Muscle layer of colon (tissue), 2 donors: ENCODE measurements at regions not wholly inside any gene's neighbourhood (a gene's known extent, or its start where the extent isn't known, plus 50 kb on each side); places are given as distances from the start of the nearest gene placed in this dataset.
A peak's percentile ranks its signal among the peaks of the same experiment; 100 is the strongest.

Source experiments
- H3K27ac ChIP-seq: one replicate; pipeline ENCODE4 v1.7.0; 2013; ENCODE audit warnings: low read depth, mild to moderate bottlenecking, low read length, moderate library complexity
- H3K27me3 ChIP-seq, 2 donors: one replicate each; pipeline ENCODE4 v1.7.0; 2013; ENCODE audit warnings: low read length in 2 of 2, mild to moderate bottlenecking in 2 of 2; ENCODE audit not compliant: insufficient read depth in 2 of 2, control insufficient read depth in 1 of 2
- H3K36me3 ChIP-seq: one replicate; pipeline ENCODE4 v1.7.0; 2013; ENCODE audit warnings: mild to moderate bottlenecking, low read length; ENCODE audit not compliant: insufficient read depth
- H3K4me1 ChIP-seq: one replicate; pipeline ENCODE4 v1.7.0; 2013; ENCODE audit warnings: mild to moderate bottlenecking, low read length; ENCODE audit not compliant: insufficient read depth
- H3K4me3 ChIP-seq, 2 donors: one replicate each; pipeline ENCODE4 v1.7.0; 2013; ENCODE audit warnings: low read length in 2 of 2, low read depth in 1 of 2, mild to moderate bottlenecking in 1 of 2, moderate library complexity in 1 of 2
- H3K9ac ChIP-seq: one replicate; pipeline ENCODE4 v1.7.0; 2013; ENCODE audit warnings: low read length
- H3K9me3 ChIP-seq: one replicate; pipeline ENCODE4 v1.7.0; 2013; ENCODE audit warnings: mild to moderate bottlenecking, low read length
- donor health status: abdominal sarcoma.
- donor health status: Adenocarcinoma of cecum.

DNA sequence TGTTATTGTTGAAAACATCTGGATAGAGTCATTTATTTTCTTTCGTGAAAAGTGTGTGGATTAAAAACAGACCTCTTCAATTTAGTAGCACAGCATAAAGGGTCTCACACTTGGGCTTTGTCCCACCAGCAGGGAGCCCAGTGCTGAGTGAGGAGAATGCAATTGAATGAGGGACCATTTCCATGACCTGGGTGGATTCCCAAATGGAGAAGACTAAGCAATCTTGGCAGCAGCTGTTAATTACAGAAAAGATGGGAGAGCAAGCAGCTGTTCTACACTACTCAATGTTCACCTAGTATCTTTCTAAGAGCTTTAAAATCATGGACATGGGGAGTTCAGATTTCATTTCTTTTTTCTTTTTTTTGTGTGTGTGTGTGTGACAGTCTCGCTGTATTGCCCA, 121.8 kb upstream of the FN1 start:
- no peaks in the 10 kb centered on the region for H3K36me3 ChIP-seq
- no peaks in the 10 kb centered on the region for H3K4me1 ChIP-seq
- H3K4me3 ChIP-seq, result no peak overlapping the region
- no peaks in the 10 kb centered on the region for H3K27me3 ChIP-seq
- H3K9me3 ChIP-seq, result no peaks in the 10 kb centered on the region
- no peak overlapping the region for H3K27ac ChIP-seq
- no peak overlapping the region for H3K9ac ChIP-seq

DNA sequence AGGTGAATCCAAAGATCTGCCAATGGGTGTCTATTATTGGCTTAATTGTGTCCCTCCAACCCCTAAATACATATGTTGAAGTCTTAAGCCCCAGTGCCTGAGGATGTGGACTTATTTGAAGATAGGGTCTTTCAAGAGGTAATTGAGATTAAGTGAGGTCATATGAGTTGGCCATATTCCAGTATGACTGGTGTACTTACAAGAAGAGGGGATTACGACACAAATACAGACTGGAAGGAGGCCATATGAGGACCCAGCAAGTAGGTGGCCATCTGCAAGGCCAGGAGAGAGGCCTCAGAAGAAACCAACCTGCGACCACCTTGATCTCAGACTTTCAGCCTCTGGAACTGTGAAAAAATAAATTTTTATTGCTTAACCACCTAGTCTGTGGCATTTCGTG, 121.1 kb upstream of the FN1 start:
- Histone ChIP-seq H3K4me3 (no peak overlapping the region), H3K36me3 (no peaks in the 10 kb centered on the region), H3K4me1 (no peaks in the 10 kb centered on the region)

DNA sequence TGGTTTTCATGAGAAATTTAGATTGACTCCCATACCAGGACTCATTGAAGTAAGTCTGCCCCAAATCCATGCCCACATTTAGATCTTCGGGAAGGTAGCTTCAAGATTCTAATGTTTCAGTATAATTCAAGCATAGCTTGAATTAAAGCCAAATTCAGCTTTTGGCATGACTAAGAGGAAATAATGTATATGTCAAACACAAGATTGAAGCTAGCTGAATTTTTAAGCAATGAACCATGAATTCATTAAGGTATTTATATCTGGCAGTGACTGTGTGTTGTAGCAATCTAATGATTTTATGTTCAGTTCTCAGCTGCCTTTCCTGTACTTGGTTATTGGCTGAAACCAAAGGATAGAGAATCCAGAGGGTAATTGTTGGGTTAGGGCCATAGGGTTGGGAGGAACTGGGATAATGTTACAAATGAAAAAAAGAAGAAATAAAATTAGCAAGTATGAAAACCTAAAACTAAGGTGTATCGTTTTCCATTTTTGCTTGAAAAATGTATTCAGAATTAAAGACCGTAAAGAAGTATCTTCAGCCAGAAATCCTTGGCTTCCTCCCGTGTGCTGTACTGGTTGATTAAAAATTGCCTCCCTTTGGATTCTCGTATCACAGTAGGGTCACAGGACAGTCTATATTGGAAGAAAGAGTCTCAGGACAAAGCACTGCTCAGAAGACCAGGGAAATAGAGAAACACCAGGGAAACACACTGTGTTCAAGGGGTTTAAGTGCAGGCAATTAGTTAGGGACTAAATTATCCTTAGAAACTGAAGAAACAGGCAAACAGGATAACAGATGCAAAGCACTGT, 119.0 kb upstream of the FN1 start:
- Histone ChIP-seq H3K4me1 (no peaks in the 10 kb centered on the region), H3K4me3 (no peak overlapping the region), H3K9ac (no peak overlapping the region), H3K27ac (no peak overlapping the region), H3K9me3 (no peaks in the 10 kb centered on the region), H3K27me3 (no peaks in the 10 kb centered on the region), H3K36me3 (no peaks in the 10 kb centered on the region)

More for the DNA sequence above, 121.1 kb upstream of the FN1 start:
- Histone ChIP-seq H3K9ac (no peak overlapping the region), H3K9me3 (no peaks in the 10 kb centered on the region), H3K27me3 (no peaks in the 10 kb centered on the region), H3K27ac (no peak overlapping the region)

DNA sequence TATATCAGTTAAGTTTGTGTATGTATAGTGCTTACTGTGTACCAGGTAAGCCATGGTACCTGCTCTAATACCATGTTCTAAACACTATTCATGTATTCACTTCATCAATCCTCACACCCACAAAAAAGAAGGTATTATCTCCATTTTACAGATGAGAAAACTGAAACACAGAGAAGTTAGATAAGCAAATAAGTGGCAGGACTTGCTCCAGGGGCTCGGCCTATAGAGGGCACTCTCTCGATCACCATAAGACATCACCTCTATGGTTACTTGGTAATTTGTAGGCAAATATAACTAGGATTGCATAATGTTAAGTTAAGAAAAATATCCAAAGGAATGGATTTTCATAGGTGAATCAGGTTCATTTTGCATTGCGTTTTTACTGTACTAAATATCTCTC, 118.1 kb upstream of the FN1 start:
- Histone ChIP-seq H3K4me1 (no peaks in the 10 kb centered on the region), H3K36me3 (no peaks in the 10 kb centered on the region), H3K9ac (no peak overlapping the region), H3K4me3 (no peak overlapping the region), H3K9me3 (no peaks in the 10 kb centered on the region), H3K27ac (no peak overlapping the region), H3K27me3 (no peaks in the 10 kb centered on the region)

DNA sequence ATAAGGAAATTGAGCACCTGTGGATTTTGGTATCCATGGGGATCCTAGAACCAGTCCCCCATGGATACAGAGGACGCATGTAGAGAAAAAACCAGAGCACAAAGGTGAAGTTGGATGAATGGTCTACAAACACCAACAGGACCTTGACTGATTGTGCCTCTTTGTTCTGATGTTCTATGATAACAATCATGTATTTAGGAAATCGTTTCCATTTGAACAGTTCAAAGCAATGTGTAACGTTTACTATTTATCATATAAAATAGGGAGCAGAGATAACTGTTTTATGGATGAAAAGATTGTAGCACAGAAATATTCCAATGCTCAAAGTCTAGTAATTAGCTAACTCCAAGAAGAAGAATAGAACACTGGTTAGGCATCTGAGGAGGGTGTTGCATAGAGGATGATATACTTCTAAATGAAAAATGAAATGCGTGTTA, 116.3 kb upstream of the FN1 start:
- H3K4me3 ChIP-seq, result no peak overlapping the region
- no peaks in the 10 kb centered on the region for H3K36me3 ChIP-seq
- H3K27ac ChIP-seq, result no peak overlapping the region
- H3K9me3 ChIP-seq, result no peaks in the 10 kb centered on the region
- H3K27me3 ChIP-seq, result no peaks in the 10 kb centered on the region
- no peak overlapping the region for H3K9ac ChIP-seq
- H3K4me1 ChIP-seq, result no peaks in the 10 kb centered on the region

DNA sequence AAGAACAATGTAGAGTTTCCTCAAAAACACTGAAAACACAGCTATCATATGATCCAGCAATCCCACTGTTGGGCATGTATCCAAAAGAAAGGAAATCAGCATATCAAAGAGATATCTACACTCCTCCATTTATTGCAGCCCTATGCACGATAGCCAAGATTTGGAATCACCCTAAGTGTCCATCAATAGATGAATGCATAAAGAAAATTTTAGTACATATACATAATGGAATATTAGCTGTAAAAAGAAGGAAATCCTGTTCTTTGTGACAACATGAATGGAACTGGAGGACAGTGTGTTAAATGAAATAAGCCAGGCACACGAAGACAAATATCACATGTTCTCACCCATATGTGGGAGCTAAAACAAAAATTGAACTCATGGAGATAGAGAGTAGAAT, 114.5 kb upstream of the FN1 start:
- Histone ChIP-seq H3K36me3 (no peaks in the 10 kb centered on the region), H3K9ac (no peak overlapping the region), H3K27me3 (no peaks in the 10 kb centered on the region), H3K4me1 (no peaks in the 10 kb centered on the region), H3K27ac (no peak overlapping the region), H3K4me3 (no peak overlapping the region), H3K9me3 (no peaks in the 10 kb centered on the region)

DNA sequence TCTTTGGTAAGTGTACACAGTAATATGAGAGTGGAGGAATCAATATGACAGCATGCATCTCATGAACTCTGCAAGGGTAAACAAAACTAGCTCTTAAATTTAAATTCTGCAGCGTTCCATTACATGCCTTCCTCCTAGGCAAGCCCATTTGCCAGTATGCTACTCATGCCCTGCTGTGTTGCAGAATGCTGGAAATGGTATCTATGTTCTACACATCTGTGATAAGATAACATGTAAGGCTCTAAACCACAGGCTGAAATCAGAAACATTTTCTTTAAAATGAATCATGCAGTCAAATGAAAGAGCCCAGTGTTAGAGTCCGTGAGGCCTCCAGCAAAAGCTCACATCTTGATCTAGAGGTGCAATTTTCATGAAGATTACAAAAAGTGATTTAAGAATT, 112.8 kb upstream of the FN1 start:
- Histone ChIP-seq H3K4me1 (no peaks in the 10 kb centered on the region), H3K36me3 (no peaks in the 10 kb centered on the region), H3K4me3 (no peak overlapping the region), H3K27ac (no peak overlapping the region), H3K27me3 (no peaks in the 10 kb centered on the region), H3K9me3 (no peaks in the 10 kb centered on the region), H3K9ac (no peak overlapping the region)

DNA sequence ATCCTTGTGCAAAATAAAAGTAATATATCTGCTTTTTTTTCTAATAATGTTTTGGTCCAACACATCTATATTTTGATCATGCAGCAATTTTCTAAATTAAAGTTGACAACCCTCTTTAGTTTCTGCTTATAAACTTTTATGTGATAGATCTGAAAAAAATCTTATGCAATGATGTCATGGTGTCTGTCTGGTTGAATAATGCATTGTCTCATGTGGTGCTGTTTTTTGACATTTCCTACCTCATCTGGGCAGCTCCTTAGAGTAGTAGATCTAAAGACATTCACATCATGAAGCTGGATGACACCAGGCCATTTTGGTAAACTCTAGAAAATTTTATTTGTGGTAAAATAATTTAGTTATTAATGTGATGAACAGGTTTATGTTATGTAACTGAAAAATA, 106.8 kb upstream of the FN1 start:
- Histone ChIP-seq H3K9me3 (no peaks in the 10 kb centered on the region), H3K4me3 (no peak overlapping the region), H3K27me3 (no peaks in the 10 kb centered on the region), H3K9ac (no peak overlapping the region), H3K27ac (no peak overlapping the region), H3K4me1 (no peaks in the 10 kb centered on the region), H3K36me3 (no peaks in the 10 kb centered on the region)

DNA sequence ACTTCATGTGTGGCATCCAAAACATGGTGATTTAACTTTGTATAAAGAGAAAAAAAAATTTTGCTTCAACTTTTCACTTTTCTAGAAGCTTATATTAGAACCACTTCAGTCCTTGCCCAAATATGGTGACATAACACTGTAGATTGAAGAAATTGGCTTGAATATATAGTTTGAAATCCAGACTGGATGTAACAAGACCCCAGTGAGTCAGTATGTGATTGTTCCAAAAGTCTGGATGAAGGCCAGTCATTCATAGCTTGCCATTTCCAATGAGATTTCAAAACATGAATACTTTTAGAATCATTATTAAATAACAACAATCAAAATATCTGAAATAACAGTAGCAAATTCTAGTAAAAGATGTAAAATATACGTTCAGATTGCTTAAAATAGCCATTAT, 104.8 kb upstream of the FN1 start:
- H3K4me1 ChIP-seq, result no peaks in the 10 kb centered on the region
- no peaks in the 10 kb centered on the region for H3K36me3 ChIP-seq

DNA sequence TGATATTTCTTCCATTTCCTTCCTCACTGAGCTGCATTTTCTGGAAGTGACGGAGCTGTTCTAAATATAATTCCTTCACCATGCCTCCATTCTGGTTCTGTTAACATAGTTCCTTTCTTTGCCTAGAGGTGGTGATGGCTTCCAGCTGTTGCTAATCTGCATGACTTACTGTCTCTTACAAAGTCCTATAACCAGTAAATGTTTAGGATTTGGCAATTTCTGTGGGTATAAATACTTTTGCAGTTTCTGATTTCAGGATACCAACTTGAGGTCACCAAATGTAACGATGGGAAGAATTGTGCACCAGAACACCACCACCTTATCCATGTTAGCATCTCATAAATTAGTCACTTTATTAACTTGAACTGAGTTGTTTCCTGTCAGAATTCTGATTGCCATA, 101.7 kb upstream of the FN1 start:
- Histone ChIP-seq H3K36me3 (no peaks in the 10 kb centered on the region), H3K9ac (no peak overlapping the region), H3K4me3 (no peak overlapping the region), H3K9me3 (no peaks in the 10 kb centered on the region), H3K4me1 (no peaks in the 10 kb centered on the region), H3K27ac (peak overlapping the region; percentile 24), H3K27me3 (no peaks in the 10 kb centered on the region)

More for the DNA sequence above, 104.8 kb upstream of the FN1 start:
- Histone ChIP-seq H3K9me3 (no peaks in the 10 kb centered on the region), H3K27ac (no peak overlapping the region), H3K4me3 (no peak overlapping the region), H3K9ac (no peak overlapping the region), H3K27me3 (no peaks in the 10 kb centered on the region)

DNA sequence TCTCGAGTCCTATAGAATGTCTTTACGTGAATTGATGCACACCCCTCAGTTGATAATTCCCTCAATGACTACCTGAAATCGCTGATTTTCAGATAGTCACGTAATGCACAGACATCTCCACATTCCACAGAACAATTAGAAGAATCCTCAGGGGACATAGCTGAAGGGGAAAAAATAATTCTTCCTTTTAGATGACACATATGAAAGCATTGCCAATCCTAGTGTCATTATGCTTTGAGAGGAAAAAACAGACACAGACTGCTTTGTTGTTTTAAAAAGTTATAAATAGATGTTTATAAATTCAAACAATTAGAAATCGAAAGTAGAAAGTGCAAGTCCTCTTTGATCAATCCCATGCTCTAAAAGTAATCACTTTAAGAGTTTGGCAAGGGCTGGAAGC, 100.6 kb upstream of the FN1 start:
- Histone ChIP-seq H3K4me1 (no peaks in the 10 kb centered on the region), H3K36me3 (no peaks in the 10 kb centered on the region), H3K27me3 (no peaks in the 10 kb centered on the region), H3K27ac (no peak overlapping the region), H3K9ac (no peak overlapping the region), H3K4me3 (no peak overlapping the region), H3K9me3 (no peaks in the 10 kb centered on the region)

DNA sequence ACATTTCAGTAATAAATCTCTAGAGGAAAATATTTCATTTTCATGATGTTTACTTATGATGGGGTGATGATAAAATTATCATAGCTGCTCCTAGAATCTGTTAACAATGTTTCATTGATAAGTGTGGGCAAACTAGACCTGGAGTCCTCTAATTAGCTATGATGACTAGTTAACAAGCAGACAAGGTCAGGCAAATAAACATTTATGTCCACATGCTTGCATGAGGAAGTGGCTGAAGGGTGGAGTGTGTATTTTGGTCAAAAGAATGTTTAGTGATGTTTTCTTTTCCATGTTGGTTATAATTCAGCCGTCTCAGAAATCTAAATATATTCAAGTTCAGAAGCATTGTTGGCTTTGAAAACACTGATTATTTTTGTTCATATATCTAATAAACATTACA, 99.9 kb upstream of the FN1 start:
- H3K36me3 ChIP-seq, result no peaks in the 10 kb centered on the region
- no peak overlapping the region for H3K9ac ChIP-seq
- no peak overlapping the region for H3K4me3 ChIP-seq
- H3K27ac ChIP-seq, result no peak overlapping the region
- H3K4me1 ChIP-seq, result no peaks in the 10 kb centered on the region
- H3K27me3 ChIP-seq, result no peaks in the 10 kb centered on the region
- H3K9me3 ChIP-seq, result no peaks in the 10 kb centered on the region
